ENCODE measurements at regions not wholly inside any gene's neighbourhood (a gene's known extent, or its start where the extent isn't known, plus 50 kb on each side); places are given as distances from the start of the nearest gene placed in this dataset.

DNA sequence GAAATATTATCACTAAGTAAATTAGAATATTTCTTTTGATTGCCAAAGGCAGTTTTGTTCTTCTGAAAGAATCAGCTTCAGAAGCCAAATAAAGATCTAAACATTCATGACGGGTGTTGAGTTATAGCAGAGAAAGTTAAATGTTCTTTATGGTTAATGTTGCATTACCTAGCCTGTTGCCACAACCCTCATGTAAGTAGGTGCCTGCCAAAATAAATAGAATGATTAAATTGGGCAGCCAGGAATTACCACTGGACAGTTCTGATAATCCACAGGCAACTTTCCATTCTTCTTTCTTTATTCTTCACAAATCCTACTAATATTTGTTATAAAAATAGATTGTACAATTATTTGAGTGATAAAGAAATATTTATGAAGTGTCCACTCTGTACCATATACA lies 217.9 kb upstream of the NRIP1 start:
- no peak for TF ChIP-seq POLR2A (IDR thresholded peaks at IDR 0.05)
- TF ChIP-seq, protein P1, sequence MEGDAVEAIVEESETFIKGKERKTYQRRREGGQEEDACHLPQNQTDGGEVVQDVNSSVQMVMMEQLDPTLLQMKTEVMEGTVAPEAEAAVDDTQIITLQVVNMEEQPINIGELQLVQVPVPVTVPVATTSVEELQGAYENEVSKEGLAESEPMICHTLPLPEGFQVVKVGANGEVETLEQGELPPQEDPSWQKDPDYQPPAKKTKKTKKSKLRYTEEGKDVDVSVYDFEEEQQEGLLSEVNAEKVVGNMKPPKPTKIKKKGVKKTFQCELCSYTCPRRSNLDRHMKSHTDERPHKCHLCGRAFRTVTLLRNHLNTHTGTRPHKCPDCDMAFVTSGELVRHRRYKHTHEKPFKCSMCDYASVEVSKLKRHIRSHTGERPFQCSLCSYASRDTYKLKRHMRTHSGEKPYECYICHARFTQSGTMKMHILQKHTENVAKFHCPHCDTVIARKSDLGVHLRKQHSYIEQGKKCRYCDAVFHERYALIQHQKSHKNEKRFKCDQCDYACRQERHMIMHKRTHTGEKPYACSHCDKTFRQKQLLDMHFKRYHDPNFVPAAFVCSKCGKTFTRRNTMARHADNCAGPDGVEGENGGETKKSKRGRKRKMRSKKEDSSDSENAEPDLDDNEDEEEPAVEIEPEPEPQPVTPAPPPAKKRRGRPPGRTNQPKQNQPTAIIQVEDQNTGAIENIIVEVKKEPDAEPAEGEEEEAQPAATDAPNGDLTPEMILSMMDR (IDR thresholded peaks at IDR 0.05) = no peak

Measured in vagina (tissue), 2 donors.